Testis (tissue), 2 donors: ENCODE measurements at regions not wholly inside any gene's neighbourhood (a gene's known extent, or its start where the extent isn't known, plus 50 kb on each side); places are given as distances from the start of the nearest gene placed in this dataset.

Experiments used
- DNase-seq: peaks from one replicate; pipeline ENCODE4 v3.0.0-alpha.2; 2019
- H3K27ac ChIP-seq, 2 donors: fragments of 200-600 bp; sonication (generic); one replicate each; pipeline ENCODE4 v1.5.1; 2019
- H3K27me3 ChIP-seq: fragments of 200-600 bp; sonication (generic); one replicate; pipeline ENCODE4 v1.5.1; 2019
- H3K36me3 ChIP-seq: fragments of 200-600 bp; sonication (generic); one replicate; pipeline ENCODE4 v1.5.1; 2017; ENCODE audit warnings: low read depth; ENCODE audit errors: missing control alignments
- H3K4me1 ChIP-seq: fragments of 200-600 bp; sonication (generic); one replicate; pipeline ENCODE4 v1.5.1; 2019
- H3K4me3 ChIP-seq, 2 donors: fragments of 200-600 bp; sonication (generic); one replicate each; pipeline ENCODE4 v1.5.1; 2017 to 2019
- H3K9me3 ChIP-seq: fragments of 200-600 bp; sonication (generic); one replicate; pipeline ENCODE4 v1.5.1; 2017
- CTCF ChIP-seq, 3 experiments: fragments of 450-650 bp in 2 of 3; fragments of 200-600 bp in 1 of 3; sonication (generic) in 1 of 3; IDR thresholded peaks; one replicate each; pipeline ENCODE4 v1.5.1; 2016 to 2019; ENCODE audit warnings: antibody characterized with exemption in 3 of 3, mild to moderate bottlenecking in 2 of 3, moderate library complexity in 1 of 3
- POLR2A ChIP-seq: fragments of 450-650 bp; IDR thresholded peaks from one replicate; pipeline ENCODE4 v1.6.1; 2017; ENCODE audit warnings: antibody characterized with exemption, mild to moderate bottlenecking, moderate library complexity
- WGBS, 2 donors: methylation state at CpG; one replicate each; pipeline ENCODE4 v1.1.5; 2018; 5-methylcytosine and 5-hydroxymethylcytosine counted together
- intact Hi-C: fragments of 100-400 bp; cut with DNase I; formaldehyde crosslinking; loops from one replicate; pipeline ENCODE4 v1.15.1; 2023; ENCODE audit warnings: low total_unique reads

GRCh38 chr1:67601539-67601938 lies 83.5 kb upstream of the GADD45A start:
- no peak overlapping the region for H3K4me3 ChIP-seq
- intact Hi-C loops = no loop called here
- H3K27ac ChIP-seq = no peak overlapping the region
- no peak for DNase-seq
- no peaks in the 10 kb centered on the region for H3K9me3 ChIP-seq
- 86 to 87% methylated on average over 3 of the region's 3 CpGs for WGBS, 2 donors
- TF ChIP-seq CTCF (IDR thresholded peaks at IDR 0.05) (no peak), POLR2A (no peak)
- H3K36me3 ChIP-seq = no peaks in the 10 kb centered on the region
- no peaks in the 10 kb centered on the region for H3K27me3 ChIP-seq
- peaks cover 6% of the 10 kb centered on the region for H3K4me1 ChIP-seq

- TF ChIP-seq POLR2A (no peak), CTCF (IDR thresholded peaks at IDR 0.05) (no peak)
- intact Hi-C loops = no loop called here
- WGBS, 2 donors = 85 to 88% methylated on average over 2 of the region's 2 CpGs
These were observed 83.0 kb upstream of the GADD45A start for GRCh38 chr1:67601955-67602354.

DNA sequence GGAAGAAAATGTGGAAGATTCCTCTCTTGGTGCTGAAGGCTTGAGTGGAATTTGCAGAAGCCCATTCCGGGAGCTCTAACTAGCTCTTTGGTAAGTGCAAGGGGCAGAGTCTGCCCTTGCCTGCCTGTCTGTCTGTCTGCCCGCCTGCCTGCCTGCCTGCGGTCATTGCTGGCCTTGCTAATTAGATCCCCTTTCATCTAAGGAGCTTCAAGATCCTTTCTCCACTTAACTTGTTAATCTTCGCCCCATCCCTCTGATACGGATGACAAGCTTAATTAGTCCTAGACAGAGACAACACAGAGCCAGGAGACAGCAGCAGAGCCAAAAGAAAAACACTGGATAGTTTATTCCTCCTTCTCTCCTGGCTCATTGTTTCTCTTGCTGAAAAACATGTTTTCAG lies 80.2 kb upstream of the GADD45A start:
- no peaks in the 10 kb centered on the region for H3K27me3 ChIP-seq
- peaks cover 6% of the 10 kb centered on the region for H3K4me1 ChIP-seq
- H3K36me3 ChIP-seq = no peaks in the 10 kb centered on the region
- intact Hi-C loops = no loop called here
- H3K4me3 ChIP-seq = no peak overlapping the region
- H3K9me3 ChIP-seq = no peaks in the 10 kb centered on the region
- WGBS, 2 donors = 62 to 66% methylated on average over 5 of the region's 5 CpGs
- no peak for DNase-seq
- H3K27ac ChIP-seq = no peak overlapping the region
- no peak for TF ChIP-seq POLR2A
- TF ChIP-seq CTCF (IDR thresholded peaks at IDR 0.05) = no peak

More at GRCh38 chr1:67601955-67602354, 83.0 kb upstream of the GADD45A start:
- H3K4me1 ChIP-seq = peaks cover 6% of the 10 kb centered on the region
- no peaks in the 10 kb centered on the region for H3K27me3 ChIP-seq
- DNase-seq = no peak
- no peak overlapping the region for H3K27ac ChIP-seq
- H3K4me3 ChIP-seq = no peak overlapping the region
- no peaks in the 10 kb centered on the region for H3K36me3 ChIP-seq
- no peaks in the 10 kb centered on the region for H3K9me3 ChIP-seq

GRCh38 chr1:67605209-67605780 lies 79.7 kb upstream of the GADD45A start:
- intact Hi-C loops = no loop called here

More at GRCh38 chr1:67605209-67605780, 79.7 kb upstream of the GADD45A start:
- Histone ChIP-seq H3K27ac (no peak overlapping the region), H3K4me1 (peaks cover 6% of the 10 kb centered on the region), H3K36me3 (no peaks in the 10 kb centered on the region), H3K27me3 (no peaks in the 10 kb centered on the region), H3K9me3 (no peaks in the 10 kb centered on the region), H3K4me3 (no peak overlapping the region)
- DNase-seq = no peak
- TF ChIP-seq CTCF (IDR thresholded peaks at IDR 0.05) = no peak
- no peak for TF ChIP-seq POLR2A
- 80 to 83% methylated on average over 6 to 7 of the region's 7 CpGs for WGBS, 2 donors
